HCT116 (cell line): ENCODE measurements at regions not wholly inside any gene's neighbourhood (a gene's known extent, or its start where the extent isn't known, plus 50 kb on each side); places are given as distances from the start of the nearest gene placed in this dataset.

Experiments
- ATAC-seq: fragments of 200-7000 bp; cut with Tn5 transposase; 2 replicates; pipeline ENCODE4 v1.9.1; 2020; ENCODE audit warnings: mild to moderate bottlenecking, moderate library complexity
- BruUV-seq: library from RNA; stranded (reverse); fragments of 400-500 nt; replicated peaks from 2 replicates; lab custom pipeline; 2021; lab: Mats Ljungman, UMichigan
- CTCF ChIA-PET: fragments of 300-600 bp; sonication (Branson Sonifier 250); formaldehyde crosslinking; loops from one replicate; lab custom pipeline; 2021; ENCODE audit warnings: antibody characterized with exemption; lab: Charles Lee
- POLR2A ChIA-PET: fragments of 300-600, 350-600 bp; sonication (Branson Sonifier 250); formaldehyde crosslinking; loops from one replicate; lab custom pipeline; 2021; ENCODE audit warnings: antibody characterized with exemption; lab: Charles Lee
- RAD21 ChIA-PET, 2 experiments: fragments of 300-600 bp; sonication (Branson Sonifier 250); formaldehyde crosslinking; loops; one replicate each; lab custom pipeline; 2023; ENCODE audit warnings: low total read pairs in 2 of 2; ENCODE audit not compliant: uncharacterized antibody in 2 of 2, unreplicated experiment in 2 of 2, low non-redundant PET in 1 of 2; lab: Charles Lee
- DNase-seq: peaks from one replicate; pipeline ENCODE4 v3.0.0-alpha.2; 2010; ENCODE audit warnings: low read depth, low spot score
- H2AFZ ChIP-seq: fragments of 200-600 bp; shearing (Covaris generic), sonication (generic); 2 replicates; pipeline ENCODE4 v1.6.1; 2017; ENCODE audit warnings: low read depth, mixed run types, mixed read lengths, antibody characterized with exemption, low read length; ENCODE audit not compliant: poor library complexity, severe bottlenecking
- H3K27ac ChIP-seq: 2 replicates; pipeline ENCODE4 v1.5.1; 2012; ENCODE audit warnings: low read depth, low read length
- H3K27me3 ChIP-seq: fragments of 200-600 bp; sonication (generic); 2 replicates; pipeline ENCODE4 v1.6.1; 2016; ENCODE audit warnings: mixed run types, low read length, mixed read lengths; ENCODE audit not compliant: insufficient read depth
- H3K36me3 ChIP-seq, 2 experiments: fragments of 200-500 bp in 1 of 2; fragments of 200-600 bp in 1 of 2; sonication (Bioruptor generic) in 1 of 2; sonication (generic) in 1 of 2; 2 replicates each; pipeline versions ENCODE4 v1.5.1 to v1.6.1; 2014 to 2016; ENCODE audit warnings: low read length in 2 of 2, inconsistent platforms in 1 of 2, mixed read lengths in 1 of 2, mixed run types in 1 of 2; ENCODE audit not compliant: insufficient read depth in 2 of 2, control insufficient read depth in 1 of 2
- H3K4me1 ChIP-seq, 2 experiments: fragments of 200-600 bp in 1 of 2; sonication (generic) in 1 of 2; 2 replicates each; pipeline versions ENCODE4 v1.5.1 to v1.6.1; 2012 to 2017; ENCODE audit warnings: low read length in 2 of 2, inconsistent platforms in 1 of 2, mild to moderate bottlenecking in 1 of 2, mixed read lengths in 1 of 2, mixed run types in 1 of 2, moderate library complexity in 1 of 2; ENCODE audit not compliant: insufficient read depth in 2 of 2, control insufficient read depth in 1 of 2
- H3K4me2 ChIP-seq: fragments of 200-600 bp; sonication (generic); 2 replicates; pipeline ENCODE4 v1.6.1; 2017; ENCODE audit warnings: mixed run types, low read length, mixed read lengths
- H3K4me3 ChIP-seq, 2 experiments: fragments of 200-600 bp in 1 of 2; sonication (generic) in 1 of 2; replicated peaks in 1 of 2; 2 replicates each; pipeline ENCODE4 v1.5.1; 2011 to 2016; ENCODE audit warnings: low read length in 2 of 2, control low read depth in 1 of 2, low read depth in 1 of 2, mild to moderate bottlenecking in 1 of 2, mixed read lengths in 1 of 2, mixed run types in 1 of 2
- H3K79me2 ChIP-seq: fragments of 200-600 bp; sonication (generic); 2 replicates; pipeline ENCODE4 v1.6.1; 2017; ENCODE audit warnings: mild to moderate bottlenecking, mixed run types, low read length, moderate library complexity, mixed read lengths; ENCODE audit not compliant: insufficient read depth
- H3K9ac ChIP-seq: fragments of 200-600 bp; sonication (generic); 2 replicates; pipeline ENCODE4 v1.6.1; 2016; ENCODE audit warnings: low read length, mixed read lengths
- H3K9me2 ChIP-seq: fragments of 200-600 bp; sonication (generic), shearing (Covaris generic); 2 replicates; pipeline ENCODE4 v1.6.1; 2017; ENCODE audit warnings: mixed run types, mild to moderate bottlenecking, moderate library complexity; ENCODE audit not compliant: insufficient read depth
- H3K9me3 ChIP-seq, 2 experiments: fragments of 200-500 bp in 1 of 2; fragments of 200-600 bp in 1 of 2; sonication (Bioruptor generic) in 1 of 2; sonication (generic) in 1 of 2; 2 replicates each; pipeline ENCODE4 v1.6.1; 2014 to 2017; ENCODE audit warnings: low read length in 2 of 2, mixed read lengths in 2 of 2, inconsistent platforms in 1 of 2, low read depth in 1 of 2, mild to moderate bottlenecking in 1 of 2, mixed run types in 1 of 2, moderate library complexity in 1 of 2; ENCODE audit not compliant: control insufficient read depth in 1 of 2, insufficient read depth in 1 of 2
- H4K20me1 ChIP-seq: fragments of 200-600 bp; sonication (generic), shearing (Covaris generic); 2 replicates; pipeline ENCODE4 v1.6.1; 2017; ENCODE audit warnings: mixed run types, mild to moderate bottlenecking, moderate library complexity; ENCODE audit not compliant: insufficient read depth
- ATF3 ChIP-seq: IDR thresholded peaks from 2 replicates; pipeline ENCODE4 v1.6.1; 2012
- CBX3 ChIP-seq: IDR thresholded peaks from 2 replicates; pipeline ENCODE4 v1.6.1; 2012; ENCODE audit warnings: low read depth
- CEBPB ChIP-seq: IDR thresholded peaks from 2 replicates; pipeline ENCODE4 v1.6.1; 2012; ENCODE audit warnings: low read depth
- CTCF ChIP-seq, 3 experiments: fragments of 200-600 bp in 1 of 3; sonication (generic) in 1 of 3; IDR thresholded peaks in 2 of 3; conservative IDR thresholded peaks in 1 of 3; 2 replicates each; pipeline ENCODE4 v1.5.1; 2012 to 2017; ENCODE audit warnings: low read depth in 2 of 3, low read length in 2 of 3, antibody characterized with exemption in 1 of 3, borderline replicate concordance in 1 of 3, control low read depth in 1 of 3, mild to moderate bottlenecking in 1 of 3, mixed read lengths in 1 of 3, mixed run types in 1 of 3, moderate library complexity in 1 of 3; ENCODE audit not compliant: insufficient read depth in 1 of 3
- EZH2 ChIP-seq: fragments of 200-600 bp; sonication (generic); IDR thresholded peaks from 2 replicates; pipeline ENCODE4 v1.6.1; 2017; ENCODE audit warnings: antibody characterized with exemption, mixed run types
- MAX ChIP-seq: IDR thresholded peaks from 2 replicates; pipeline ENCODE4 v1.6.1; 2012
- POLR2A ChIP-seq: IDR thresholded peaks from 2 replicates; pipeline ENCODE4 v1.7.0; 2011; ENCODE audit warnings: borderline replicate concordance; ENCODE audit not compliant: insufficient read depth, insufficient read length; ENCODE audit errors: extremely low read depth
- RAD21 ChIP-seq: IDR thresholded peaks from 2 replicates; pipeline ENCODE4 v1.6.1; 2012; ENCODE audit warnings: low read depth, mild to moderate bottlenecking
- REST ChIP-seq: IDR thresholded peaks from 2 replicates; pipeline ENCODE4 v1.6.1; 2012; ENCODE audit warnings: low read depth
- SP1 ChIP-seq: IDR thresholded peaks from 2 replicates; pipeline ENCODE4 v1.6.1; 2012; ENCODE audit warnings: low read depth
- YY1 ChIP-seq: IDR thresholded peaks from 2 replicates; pipeline ENCODE4 v1.6.1; 2011; ENCODE audit warnings: low read length, low read depth, moderate library complexity, mild to moderate bottlenecking; ENCODE audit not compliant: insufficient replicate concordance; ENCODE audit errors: extremely low read depth
- ZBTB33 ChIP-seq: IDR thresholded peaks from 2 replicates; pipeline ENCODE4 v1.6.1; 2011; ENCODE audit warnings: mild to moderate bottlenecking, low read length, moderate library complexity; ENCODE audit not compliant: insufficient replicate concordance; ENCODE audit errors: extremely low read depth
- ZNF274 ChIP-seq: fragments of 200-500 bp; sonication (Bioruptor generic); IDR thresholded peaks from 2 replicates; pipeline ENCODE4 v1.6.1; 2014; ENCODE audit warnings: mild to moderate bottlenecking, low read depth, low read length, inconsistent platforms
- intact Hi-C: fragments of 100-400 bp; cut with micrococcal nuclease; formaldehyde crosslinking; loops from 2 replicates; pipeline ENCODE4 v1.10.0; 2022

- no peak for TF ChIP-seq REST
- TF ChIP-seq ATF3 = no peak
- TF ChIP-seq CTCF (IDR thresholded peaks at IDR 0.05 in 2 of 3, conservative IDR thresholded peaks at IDR 0.05 in 1 of 3; ENCODE audit: borderline replicate concordance in 1 of 3, insufficient read depth in 1 of 3, low read depth in 2 of 3, low read length in 2 of 3) = no peak
- TF ChIP-seq MAX = no peak
- TF ChIP-seq, all 23 proteins: peak for 0
These were observed 67.9 kb upstream of the TENT5A start (continued) for GRCh38 chr6:81820422-81820821.

GRCh38 chr6:81819767-81820166 lies 67.3 kb upstream of the TENT5A start:
- POLR2A ChIA-PET = no interaction called here
- H3K4me2 ChIP-seq = no peak overlapping the region
- RAD21 ChIA-PET = no interaction called here
- no TSS peak for BruUV-seq
- intact Hi-C loops = no loop called here
- no peak for DNase-seq
- CTCF ChIA-PET = no interaction called here
- no peaks in the 10 kb centered on the region for H3K27me3 ChIP-seq
- no peak overlapping the region for H3K9ac ChIP-seq
- no peaks in the 10 kb centered on the region for H4K20me1 ChIP-seq
- H3K9me3 ChIP-seq = no peaks in the 10 kb centered on the region
- peaks cover 0 to 12% of the 10 kb centered on the region in 2 experiments; a peak in 2 of 4 replicates for H3K4me1 ChIP-seq
- no peak overlapping the region for H3K4me3 ChIP-seq
- no peaks in the 10 kb centered on the region; the same call in 1 of the 2 replicates for H3K9me2 ChIP-seq
- no peak overlapping the region for H3K27ac ChIP-seq
- no peaks in the 10 kb centered on the region for H3K79me2 ChIP-seq
- ATAC-seq = no peak
- H2AFZ ChIP-seq = no peak overlapping the region
- H3K36me3 ChIP-seq = no peaks in the 10 kb centered on the region
- no peak for TF ChIP-seq CEBPB
- no peak for TF ChIP-seq EZH2
- TF ChIP-seq CTCF (IDR thresholded peaks at IDR 0.05 in 2 of 3, conservative IDR thresholded peaks at IDR 0.05 in 1 of 3; ENCODE audit: borderline replicate concordance in 1 of 3, insufficient read depth in 1 of 3, low read depth in 2 of 3, low read length in 2 of 3) = no peak
- no peak for TF ChIP-seq POLR2A
- TF ChIP-seq ZNF274 = no peak
- no peak for TF ChIP-seq RAD21
- no peak for TF ChIP-seq ZBTB33
- no peak for TF ChIP-seq ATF3
- TF ChIP-seq YY1 = no peak
- TF ChIP-seq CBX3 = no peak
- no peak for TF ChIP-seq SP1
